HL-60 (cell line): ENCODE measurements at regions not wholly inside any gene's neighbourhood (a gene's known extent, or its start where the extent isn't known, plus 50 kb on each side); places are given as distances from the start of the nearest gene placed in this dataset.

Experiments
- GABPA ChIP-seq: IDR thresholded peaks from 2 replicates; pipeline ENCODE4 v1.6.1; 2012; ENCODE audit warnings: low read depth
- POLR2AphosphoS5 ChIP-seq: IDR thresholded peaks from 2 replicates; pipeline ENCODE4 v1.6.1; 2012; ENCODE audit warnings: low read depth
- TF ChIP-seq, protein P1 (sequence below): IDR thresholded peaks from 2 replicates; pipeline ENCODE4 v1.6.1; 2012; ENCODE audit warnings: low read depth; ENCODE audit not compliant: insufficient replicate concordance
- TF ChIP-seq, protein P2 (sequence below): IDR thresholded peaks from one replicate; pipeline ENCODE4 v1.5.1; 2011; ENCODE audit warnings: low read length, control low read depth, inconsistent platforms; ENCODE audit not compliant: insufficient read depth

DNA sequence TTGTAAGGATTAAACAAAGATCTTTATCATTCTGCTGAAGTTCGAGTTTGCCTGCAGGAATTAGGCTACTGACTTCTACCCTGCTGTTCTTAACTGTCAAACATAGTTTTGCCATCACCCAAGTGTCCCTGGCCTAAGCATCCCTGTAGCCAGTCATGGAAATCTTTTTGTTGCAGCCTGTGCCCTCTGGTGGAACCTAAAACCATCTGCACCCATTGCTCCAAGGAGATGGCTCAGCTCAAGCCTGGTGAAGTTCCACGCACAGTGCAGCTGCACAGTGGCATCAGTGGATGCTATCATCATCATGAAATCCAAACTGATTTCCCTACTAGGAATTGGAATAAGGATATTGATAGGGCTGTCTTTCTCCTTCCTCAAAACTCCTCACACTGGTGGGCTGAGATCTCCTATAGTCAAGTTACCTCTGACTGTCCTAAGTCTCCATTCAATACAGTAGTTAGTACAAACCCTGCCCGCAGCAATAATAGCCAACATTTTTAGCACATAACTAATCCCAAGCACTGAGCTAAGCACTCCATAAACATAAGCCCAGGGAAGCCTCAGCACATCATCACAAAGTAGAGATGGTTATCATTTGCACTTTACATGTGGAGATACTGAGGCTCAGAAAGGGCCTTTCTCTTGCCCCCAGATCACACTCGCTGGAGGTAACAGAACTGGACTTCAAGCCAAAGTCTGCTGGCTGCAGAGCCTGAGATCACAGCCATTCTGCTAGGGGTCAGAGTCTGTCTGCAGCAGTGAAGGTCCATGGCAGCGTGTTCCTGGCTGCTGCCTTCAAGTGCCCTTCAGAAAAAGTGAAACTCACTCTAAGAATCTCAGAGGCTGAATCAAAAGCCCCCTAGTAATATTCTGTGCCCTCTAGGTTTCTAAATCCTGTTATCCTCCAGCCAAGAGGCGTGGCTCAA is 77.2 kb upstream of the MC3R start:
- TF ChIP-seq, protein P1, sequence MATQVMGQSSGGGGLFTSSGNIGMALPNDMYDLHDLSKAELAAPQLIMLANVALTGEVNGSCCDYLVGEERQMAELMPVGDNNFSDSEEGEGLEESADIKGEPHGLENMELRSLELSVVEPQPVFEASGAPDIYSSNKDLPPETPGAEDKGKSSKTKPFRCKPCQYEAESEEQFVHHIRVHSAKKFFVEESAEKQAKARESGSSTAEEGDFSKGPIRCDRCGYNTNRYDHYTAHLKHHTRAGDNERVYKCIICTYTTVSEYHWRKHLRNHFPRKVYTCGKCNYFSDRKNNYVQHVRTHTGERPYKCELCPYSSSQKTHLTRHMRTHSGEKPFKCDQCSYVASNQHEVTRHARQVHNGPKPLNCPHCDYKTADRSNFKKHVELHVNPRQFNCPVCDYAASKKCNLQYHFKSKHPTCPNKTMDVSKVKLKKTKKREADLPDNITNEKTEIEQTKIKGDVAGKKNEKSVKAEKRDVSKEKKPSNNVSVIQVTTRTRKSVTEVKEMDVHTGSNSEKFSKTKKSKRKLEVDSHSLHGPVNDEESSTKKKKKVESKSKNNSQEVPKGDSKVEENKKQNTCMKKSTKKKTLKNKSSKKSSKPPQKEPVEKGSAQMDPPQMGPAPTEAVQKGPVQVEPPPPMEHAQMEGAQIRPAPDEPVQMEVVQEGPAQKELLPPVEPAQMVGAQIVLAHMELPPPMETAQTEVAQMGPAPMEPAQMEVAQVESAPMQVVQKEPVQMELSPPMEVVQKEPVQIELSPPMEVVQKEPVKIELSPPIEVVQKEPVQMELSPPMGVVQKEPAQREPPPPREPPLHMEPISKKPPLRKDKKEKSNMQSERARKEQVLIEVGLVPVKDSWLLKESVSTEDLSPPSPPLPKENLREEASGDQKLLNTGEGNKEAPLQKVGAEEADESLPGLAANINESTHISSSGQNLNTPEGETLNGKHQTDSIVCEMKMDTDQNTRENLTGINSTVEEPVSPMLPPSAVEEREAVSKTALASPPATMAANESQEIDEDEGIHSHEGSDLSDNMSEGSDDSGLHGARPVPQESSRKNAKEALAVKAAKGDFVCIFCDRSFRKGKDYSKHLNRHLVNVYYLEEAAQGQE, result no peak
- TF ChIP-seq, protein P2, sequence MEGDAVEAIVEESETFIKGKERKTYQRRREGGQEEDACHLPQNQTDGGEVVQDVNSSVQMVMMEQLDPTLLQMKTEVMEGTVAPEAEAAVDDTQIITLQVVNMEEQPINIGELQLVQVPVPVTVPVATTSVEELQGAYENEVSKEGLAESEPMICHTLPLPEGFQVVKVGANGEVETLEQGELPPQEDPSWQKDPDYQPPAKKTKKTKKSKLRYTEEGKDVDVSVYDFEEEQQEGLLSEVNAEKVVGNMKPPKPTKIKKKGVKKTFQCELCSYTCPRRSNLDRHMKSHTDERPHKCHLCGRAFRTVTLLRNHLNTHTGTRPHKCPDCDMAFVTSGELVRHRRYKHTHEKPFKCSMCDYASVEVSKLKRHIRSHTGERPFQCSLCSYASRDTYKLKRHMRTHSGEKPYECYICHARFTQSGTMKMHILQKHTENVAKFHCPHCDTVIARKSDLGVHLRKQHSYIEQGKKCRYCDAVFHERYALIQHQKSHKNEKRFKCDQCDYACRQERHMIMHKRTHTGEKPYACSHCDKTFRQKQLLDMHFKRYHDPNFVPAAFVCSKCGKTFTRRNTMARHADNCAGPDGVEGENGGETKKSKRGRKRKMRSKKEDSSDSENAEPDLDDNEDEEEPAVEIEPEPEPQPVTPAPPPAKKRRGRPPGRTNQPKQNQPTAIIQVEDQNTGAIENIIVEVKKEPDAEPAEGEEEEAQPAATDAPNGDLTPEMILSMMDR, result no peak
- TF ChIP-seq POLR2AphosphoS5 (no peak), GABPA (no peak)
